ENCODE measurements at regions not wholly inside any gene's neighbourhood (a gene's known extent, or its start where the extent isn't known, plus 50 kb on each side); places are given as distances from the start of the nearest gene placed in this dataset.

DNA sequence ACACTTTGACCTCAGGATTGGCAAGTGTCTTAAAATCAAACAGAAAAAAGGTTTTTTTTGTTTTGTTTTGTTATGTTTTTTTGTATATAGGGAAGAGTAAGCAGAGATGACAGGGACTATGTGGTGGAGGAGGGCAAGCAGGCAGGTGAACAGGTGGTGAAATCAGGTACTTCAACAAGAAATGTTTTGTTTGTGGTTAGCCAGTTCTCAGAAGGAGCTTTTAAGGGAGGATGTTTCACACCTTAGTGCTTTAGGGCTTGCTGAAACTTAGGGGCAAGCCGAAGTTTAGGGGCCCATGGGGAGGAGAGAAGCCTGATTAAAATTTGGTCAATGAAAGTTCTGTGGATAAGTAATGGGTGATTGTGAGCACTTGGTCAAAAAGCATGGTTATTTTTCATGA, 370.7 kb upstream of the SLCO3A1 start:
- TF ChIP-seq, protein P1, sequence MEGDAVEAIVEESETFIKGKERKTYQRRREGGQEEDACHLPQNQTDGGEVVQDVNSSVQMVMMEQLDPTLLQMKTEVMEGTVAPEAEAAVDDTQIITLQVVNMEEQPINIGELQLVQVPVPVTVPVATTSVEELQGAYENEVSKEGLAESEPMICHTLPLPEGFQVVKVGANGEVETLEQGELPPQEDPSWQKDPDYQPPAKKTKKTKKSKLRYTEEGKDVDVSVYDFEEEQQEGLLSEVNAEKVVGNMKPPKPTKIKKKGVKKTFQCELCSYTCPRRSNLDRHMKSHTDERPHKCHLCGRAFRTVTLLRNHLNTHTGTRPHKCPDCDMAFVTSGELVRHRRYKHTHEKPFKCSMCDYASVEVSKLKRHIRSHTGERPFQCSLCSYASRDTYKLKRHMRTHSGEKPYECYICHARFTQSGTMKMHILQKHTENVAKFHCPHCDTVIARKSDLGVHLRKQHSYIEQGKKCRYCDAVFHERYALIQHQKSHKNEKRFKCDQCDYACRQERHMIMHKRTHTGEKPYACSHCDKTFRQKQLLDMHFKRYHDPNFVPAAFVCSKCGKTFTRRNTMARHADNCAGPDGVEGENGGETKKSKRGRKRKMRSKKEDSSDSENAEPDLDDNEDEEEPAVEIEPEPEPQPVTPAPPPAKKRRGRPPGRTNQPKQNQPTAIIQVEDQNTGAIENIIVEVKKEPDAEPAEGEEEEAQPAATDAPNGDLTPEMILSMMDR (IDR thresholded peaks at IDR 0.05) = no peak
- no peak for TF ChIP-seq POLR2A (IDR thresholded peaks at IDR 0.05)

Measured in heart left ventricle (tissue), 13 donors.